ENCODE measurements at regions not wholly inside any gene's neighbourhood (a gene's known extent, or its start where the extent isn't known, plus 50 kb on each side); places are given as distances from the start of the nearest gene placed in this dataset.

GRCh38 chr3:193772422-193772763, 179.4 kb downstream of the OPA1 start:
- no peak for TF ChIP-seq CTCF (IDR thresholded peaks at IDR 0.05)
- TF ChIP-seq POLR2A (IDR thresholded peaks at IDR 0.05) = no peak

Data from prostate gland (tissue), 2 donors.